Fibroblast of peridontal ligament (primary cell): ENCODE measurements at regions not wholly inside any gene's neighbourhood (a gene's known extent, or its start where the extent isn't known, plus 50 kb on each side); places are given as distances from the start of the nearest gene placed in this dataset.
A peak's percentile ranks its signal among the peaks of the same experiment; 100 is the strongest.

Experiments
- DNase-seq: peaks from one replicate; pipeline ENCODE4 v3.0.0-alpha.2; 2010; ENCODE audit errors: extremely low read depth

- DNase-seq: no peak
Measured at GRCh38 chr2:165033402-165033801, 78.1 kb upstream of the SLC38A11 start.

GRCh38 chr2:165032559-165032958 lies 77.2 kb upstream of the SLC38A11 start:
- no peak for DNase-seq

- DNase-seq: no peak
Measured at GRCh38 chr2:165024199-165024598, 68.9 kb upstream of the SLC38A11 start.

- no peak for DNase-seq
Measured at GRCh38 chr2:165022781-165023180, 67.5 kb upstream of the SLC38A11 start.

GRCh38 chr2:165017966-165018596 lies 62.8 kb upstream of the SLC38A11 start:
- no peak for DNase-seq

GRCh38 chr2:165016772-165017411 lies 61.6 kb upstream of the SLC38A11 start:
- DNase-seq: peak; percentile 38

GRCh38 chr2:165015052-165015642 lies 59.8 kb upstream of the SLC38A11 start:
- peak; percentile 70 for DNase-seq

GRCh38 chr2:165013944-165014619 lies 58.8 kb upstream of the SLC38A11 start:
- no peak for DNase-seq

GRCh38 chr2:165011199-165011598 lies 55.9 kb upstream of the SLC38A11 start:
- no peak for DNase-seq

- no peak for DNase-seq
Measured at GRCh38 chr2:165010556-165010955, 55.2 kb upstream of the SLC38A11 start.

- no peak for DNase-seq
Measured at GRCh38 chr2:165009466-165009865, 54.1 kb upstream of the SLC38A11 start.

- DNase-seq: no peak
Measured at GRCh38 chr2:165008730-165009315, 53.5 kb upstream of the SLC38A11 start.

- DNase-seq: peak; percentile 28
Measured at GRCh38 chr2:165007161-165007744, 51.9 kb upstream of the SLC38A11 start.
